ENCODE measurements at regions not wholly inside any gene's neighbourhood (a gene's known extent, or its start where the extent isn't known, plus 50 kb on each side); places are given as distances from the start of the nearest gene placed in this dataset.
"Not testable (repeated sequence)": the region's sequence is repeated elsewhere in the genome, so short reads cannot be mapped to it uniquely, and the experiment has no call there.

DNA sequence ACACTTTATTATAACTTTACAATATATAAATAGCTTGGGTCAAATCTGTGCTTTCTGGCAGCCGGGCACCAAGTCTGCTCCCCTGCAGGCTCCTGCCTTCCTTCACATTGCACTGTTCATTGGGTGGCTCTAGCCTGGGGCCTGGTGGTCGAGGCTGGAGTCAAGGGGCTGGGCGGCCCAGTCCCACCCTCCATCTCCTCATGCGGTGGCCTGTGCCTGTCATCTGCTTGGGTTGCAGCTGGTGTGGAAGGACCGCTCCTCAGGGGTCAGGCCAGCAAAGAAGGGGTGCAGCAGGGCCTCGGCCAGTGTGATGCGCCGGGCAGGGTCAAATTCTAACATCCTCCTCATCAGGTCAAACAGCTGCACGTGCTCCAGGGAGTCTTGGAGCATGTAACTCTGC, 106.7 kb upstream of the SLC24A2 start:
- DNase-seq (ENCODE audit: low read depth in 2 of 2, low spot score in 1 of 2), result not testable (repeated sequence)

GRCh38 chr9:19895006-19895405, 106.2 kb upstream of the SLC24A2 start:
- DNase-seq (ENCODE audit: low read depth in 2 of 2, low spot score in 1 of 2), result no peak

GRCh38 chr9:19885608-19886007, 96.8 kb upstream of the SLC24A2 start:
- no peak for DNase-seq (ENCODE audit: low read depth in 2 of 2, low spot score in 1 of 2)

GRCh38 chr9:19879062-19879461, 90.2 kb upstream of the SLC24A2 start:
- no peak for DNase-seq (ENCODE audit: low read depth in 2 of 2, low spot score in 1 of 2)

GRCh38 chr9:19876569-19877316, 87.9 kb upstream of the SLC24A2 start:
- no peak for DNase-seq (ENCODE audit: low read depth in 2 of 2, low spot score in 1 of 2)

- no peak for DNase-seq (ENCODE audit: low read depth in 2 of 2, low spot score in 1 of 2)
Observed at GRCh38 chr9:19875291-19875920, 86.6 kb upstream of the SLC24A2 start.

DNA sequence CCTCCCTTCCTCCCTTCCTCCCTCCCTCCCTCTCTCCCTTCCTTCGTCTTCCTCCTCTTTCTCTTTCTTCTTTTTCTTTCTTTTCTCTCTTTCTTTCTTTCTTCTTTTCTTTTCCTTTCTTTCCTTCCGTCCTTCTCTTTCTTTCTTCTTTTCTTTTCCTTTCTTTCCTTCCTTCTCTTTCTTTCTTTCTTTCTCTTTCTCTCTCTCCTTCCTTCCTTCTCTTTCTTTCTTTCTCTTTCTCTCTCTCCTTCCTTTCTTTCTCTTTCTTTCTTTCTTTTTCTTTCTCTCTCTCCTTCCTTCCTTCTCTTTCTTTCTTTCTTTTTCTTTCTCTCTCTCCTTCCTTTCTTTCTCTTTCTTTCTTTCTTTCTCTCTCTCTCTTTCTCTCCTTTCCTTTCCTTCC, 84.4 kb upstream of the SLC24A2 start:
- DNase-seq (ENCODE audit: low read depth in 2 of 2, low spot score in 1 of 2), result not testable (repeated sequence)

GRCh38 chr9:19870988-19871387, 82.2 kb upstream of the SLC24A2 start:
- DNase-seq (ENCODE audit: low read depth in 2 of 2, low spot score in 1 of 2), result no peak

DNA sequence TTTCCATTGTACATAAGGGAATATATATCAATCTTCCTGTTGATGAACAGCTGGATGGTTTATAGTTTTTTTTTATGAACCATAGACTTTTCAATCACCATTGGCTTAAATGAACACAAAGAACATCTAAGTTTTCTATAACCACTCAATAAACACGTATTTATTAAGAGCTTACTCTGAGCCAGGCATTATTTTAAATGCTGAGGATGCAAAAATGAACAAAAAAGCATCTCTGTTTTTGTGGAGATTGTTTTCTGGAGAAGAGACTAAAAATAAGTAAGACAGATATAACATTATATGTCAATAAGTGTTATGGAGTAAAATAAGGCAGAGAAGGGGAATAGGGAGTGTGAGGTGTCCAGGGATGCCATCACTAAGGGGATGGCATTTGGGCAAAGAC, 52.1 kb upstream of the SLC24A2 start:
- no peak for DNase-seq (ENCODE audit: low read depth in 2 of 2, low spot score in 1 of 2)
